ENCODE measurements at regions not wholly inside any gene's neighbourhood (a gene's known extent, or its start where the extent isn't known, plus 50 kb on each side); places are given as distances from the start of the nearest gene placed in this dataset.

DNA sequence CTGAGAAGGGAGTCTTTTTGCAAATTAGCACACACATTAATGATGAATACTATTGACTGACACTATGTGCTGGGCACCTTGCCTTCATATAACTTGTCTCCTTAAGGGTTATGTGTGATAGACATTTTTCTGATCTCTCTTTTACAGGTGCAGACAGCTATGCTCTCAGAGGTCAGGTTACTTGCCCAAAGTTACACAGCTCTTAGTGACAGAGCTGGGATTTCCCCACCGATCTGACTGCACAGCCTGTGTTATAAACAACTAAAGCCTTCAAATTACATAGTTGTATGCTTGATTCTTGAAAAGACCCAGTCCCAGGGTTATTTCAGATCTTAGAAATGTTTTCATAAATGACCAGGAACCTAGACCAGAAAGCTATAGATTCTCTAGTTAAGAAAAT is 462.7 kb downstream of the EBF1 start:
- no peak overlapping the region for H3K27ac ChIP-seq (replicated peaks)
- TF ChIP-seq, protein P1, sequence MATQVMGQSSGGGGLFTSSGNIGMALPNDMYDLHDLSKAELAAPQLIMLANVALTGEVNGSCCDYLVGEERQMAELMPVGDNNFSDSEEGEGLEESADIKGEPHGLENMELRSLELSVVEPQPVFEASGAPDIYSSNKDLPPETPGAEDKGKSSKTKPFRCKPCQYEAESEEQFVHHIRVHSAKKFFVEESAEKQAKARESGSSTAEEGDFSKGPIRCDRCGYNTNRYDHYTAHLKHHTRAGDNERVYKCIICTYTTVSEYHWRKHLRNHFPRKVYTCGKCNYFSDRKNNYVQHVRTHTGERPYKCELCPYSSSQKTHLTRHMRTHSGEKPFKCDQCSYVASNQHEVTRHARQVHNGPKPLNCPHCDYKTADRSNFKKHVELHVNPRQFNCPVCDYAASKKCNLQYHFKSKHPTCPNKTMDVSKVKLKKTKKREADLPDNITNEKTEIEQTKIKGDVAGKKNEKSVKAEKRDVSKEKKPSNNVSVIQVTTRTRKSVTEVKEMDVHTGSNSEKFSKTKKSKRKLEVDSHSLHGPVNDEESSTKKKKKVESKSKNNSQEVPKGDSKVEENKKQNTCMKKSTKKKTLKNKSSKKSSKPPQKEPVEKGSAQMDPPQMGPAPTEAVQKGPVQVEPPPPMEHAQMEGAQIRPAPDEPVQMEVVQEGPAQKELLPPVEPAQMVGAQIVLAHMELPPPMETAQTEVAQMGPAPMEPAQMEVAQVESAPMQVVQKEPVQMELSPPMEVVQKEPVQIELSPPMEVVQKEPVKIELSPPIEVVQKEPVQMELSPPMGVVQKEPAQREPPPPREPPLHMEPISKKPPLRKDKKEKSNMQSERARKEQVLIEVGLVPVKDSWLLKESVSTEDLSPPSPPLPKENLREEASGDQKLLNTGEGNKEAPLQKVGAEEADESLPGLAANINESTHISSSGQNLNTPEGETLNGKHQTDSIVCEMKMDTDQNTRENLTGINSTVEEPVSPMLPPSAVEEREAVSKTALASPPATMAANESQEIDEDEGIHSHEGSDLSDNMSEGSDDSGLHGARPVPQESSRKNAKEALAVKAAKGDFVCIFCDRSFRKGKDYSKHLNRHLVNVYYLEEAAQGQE (IDR thresholded peaks at IDR 0.05; ENCODE audit: insufficient replicate concordance, low read depth) = no peak
- TF ChIP-seq SPI1 (IDR thresholded peaks at IDR 0.05; ENCODE audit: borderline replicate concordance, low read depth) (no peak), POLR2AphosphoS5 (IDR thresholded peaks at IDR 0.05; ENCODE audit: low read depth) (no peak), GABPA (IDR thresholded peaks at IDR 0.05; ENCODE audit: low read depth) (no peak)
- TF ChIP-seq, protein P2, sequence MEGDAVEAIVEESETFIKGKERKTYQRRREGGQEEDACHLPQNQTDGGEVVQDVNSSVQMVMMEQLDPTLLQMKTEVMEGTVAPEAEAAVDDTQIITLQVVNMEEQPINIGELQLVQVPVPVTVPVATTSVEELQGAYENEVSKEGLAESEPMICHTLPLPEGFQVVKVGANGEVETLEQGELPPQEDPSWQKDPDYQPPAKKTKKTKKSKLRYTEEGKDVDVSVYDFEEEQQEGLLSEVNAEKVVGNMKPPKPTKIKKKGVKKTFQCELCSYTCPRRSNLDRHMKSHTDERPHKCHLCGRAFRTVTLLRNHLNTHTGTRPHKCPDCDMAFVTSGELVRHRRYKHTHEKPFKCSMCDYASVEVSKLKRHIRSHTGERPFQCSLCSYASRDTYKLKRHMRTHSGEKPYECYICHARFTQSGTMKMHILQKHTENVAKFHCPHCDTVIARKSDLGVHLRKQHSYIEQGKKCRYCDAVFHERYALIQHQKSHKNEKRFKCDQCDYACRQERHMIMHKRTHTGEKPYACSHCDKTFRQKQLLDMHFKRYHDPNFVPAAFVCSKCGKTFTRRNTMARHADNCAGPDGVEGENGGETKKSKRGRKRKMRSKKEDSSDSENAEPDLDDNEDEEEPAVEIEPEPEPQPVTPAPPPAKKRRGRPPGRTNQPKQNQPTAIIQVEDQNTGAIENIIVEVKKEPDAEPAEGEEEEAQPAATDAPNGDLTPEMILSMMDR (IDR thresholded peaks at IDR 0.05; ENCODE audit: insufficient read depth, low read length) = no peak
- DNase-seq (ENCODE audit: low read depth in 1 of 2, low spot score in 1 of 2) = no peak
- H3K4me3 ChIP-seq (replicated peaks; ENCODE audit: insufficient read depth, low read length) = no peak overlapping the region
- peaks cover under 1% of the 10 kb centered on the region for H3K27me3 ChIP-seq (ENCODE audit: insufficient read depth, poor library complexity, severe bottlenecking)

DNA sequence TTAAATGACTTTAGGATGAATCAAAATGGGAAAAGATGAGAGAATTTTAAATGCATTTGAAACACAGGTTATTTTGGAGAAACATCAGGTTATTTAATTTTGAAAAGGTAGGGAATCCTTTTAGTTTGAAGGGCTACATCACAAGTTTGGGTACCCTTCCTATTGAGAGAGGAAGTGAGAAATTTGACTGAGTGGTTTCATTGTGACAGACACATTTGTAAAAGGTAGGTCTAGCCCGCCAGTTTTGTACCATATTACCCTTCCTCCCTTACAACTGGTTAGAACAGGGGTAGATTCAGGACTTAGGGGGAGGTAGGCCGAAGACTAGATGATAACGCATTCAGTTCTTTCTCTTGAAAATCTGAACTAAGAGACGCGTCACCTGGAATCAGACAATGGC is 464.2 kb downstream of the EBF1 start:
- Histone ChIP-seq H3K4me3 (replicated peaks; ENCODE audit: insufficient read depth, low read length) (no peak overlapping the region), H3K27me3 (ENCODE audit: insufficient read depth, poor library complexity, severe bottlenecking) (peaks cover 5% of the 10 kb centered on the region), H3K27ac (replicated peaks) (no peak overlapping the region)
- no peak for DNase-seq (ENCODE audit: low read depth in 1 of 2, low spot score in 1 of 2)
- TF ChIP-seq, protein P2 (IDR thresholded peaks at IDR 0.05; ENCODE audit: insufficient read depth, low read length) = no peak
- TF ChIP-seq, protein P1 (IDR thresholded peaks at IDR 0.05; ENCODE audit: insufficient replicate concordance, low read depth) = no peak
- TF ChIP-seq SPI1 (IDR thresholded peaks at IDR 0.05; ENCODE audit: borderline replicate concordance, low read depth) (no peak), POLR2AphosphoS5 (IDR thresholded peaks at IDR 0.05; ENCODE audit: low read depth) (no peak), GABPA (IDR thresholded peaks at IDR 0.05; ENCODE audit: low read depth) (no peak)

DNA sequence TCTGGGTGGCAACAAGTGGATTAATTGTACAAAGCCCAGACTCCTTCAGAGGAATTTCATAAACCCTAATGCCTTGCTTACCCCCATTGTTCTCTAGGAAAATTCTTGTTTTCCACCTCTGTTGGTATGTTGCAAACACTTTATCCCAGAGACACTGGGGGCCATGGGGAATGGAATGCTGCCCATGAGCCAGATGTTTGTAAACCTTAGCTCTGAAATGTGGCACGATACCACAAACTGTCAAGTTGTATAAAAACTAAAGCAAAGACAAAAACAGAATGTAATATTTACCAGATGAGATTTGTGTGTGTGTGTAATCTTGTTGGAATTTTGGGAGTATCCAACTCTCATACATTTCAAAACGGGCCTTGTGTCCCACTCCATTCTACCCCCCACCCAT is 465.0 kb downstream of the EBF1 start:
- no peak overlapping the region for H3K4me3 ChIP-seq (replicated peaks; ENCODE audit: insufficient read depth, low read length)
- no peak for DNase-seq (ENCODE audit: low read depth in 1 of 2, low spot score in 1 of 2)
- H3K27me3 ChIP-seq (ENCODE audit: insufficient read depth, poor library complexity, severe bottlenecking) = peaks cover 5% of the 10 kb centered on the region
- no peak overlapping the region for H3K27ac ChIP-seq (replicated peaks)
- TF ChIP-seq POLR2AphosphoS5 (IDR thresholded peaks at IDR 0.05; ENCODE audit: low read depth) = no peak
- no peak for TF ChIP-seq GABPA (IDR thresholded peaks at IDR 0.05; ENCODE audit: low read depth)
- TF ChIP-seq, protein P1 (IDR thresholded peaks at IDR 0.05; ENCODE audit: insufficient replicate concordance, low read depth) = no peak
- TF ChIP-seq, protein P2 (IDR thresholded peaks at IDR 0.05; ENCODE audit: insufficient read depth, low read length) = no peak
- TF ChIP-seq SPI1 (IDR thresholded peaks at IDR 0.05; ENCODE audit: borderline replicate concordance, low read depth) = no peak

All from HL-60 (cell line).